OCI-LY3 (cell line): ENCODE measurements at regions not wholly inside any gene's neighbourhood (a gene's known extent, or its start where the extent isn't known, plus 50 kb on each side); places are given as distances from the start of the nearest gene placed in this dataset.

Source experiments
- H2AFZ ChIP-seq: fragments of 200-600, 300-600 bp; shearing (Covaris generic); 2 replicates; pipeline ENCODE4 v1.6.0; 2014; ENCODE audit warnings: antibody characterized with exemption, low read depth, low read length
- H3K27ac ChIP-seq: fragments of 200-600, 300-600 bp; sonication (generic); 2 replicates; pipeline ENCODE4 v1.5.1; 2014; ENCODE audit warnings: mild to moderate bottlenecking, low read length, moderate library complexity, mixed read lengths
- H3K27me3 ChIP-seq: fragments of 200-600, 300-600 bp; sonication (generic); 2 replicates; pipeline ENCODE4 v1.6.1; 2014; ENCODE audit warnings: low read depth, low read length, mixed read lengths
- H3K36me3 ChIP-seq: fragments of 200-600, 300-600 bp; sonication (generic); replicated peaks from 2 replicates; pipeline ENCODE3; 2014; ENCODE audit warnings: low read depth, low read length, mixed read lengths
- H3K4me1 ChIP-seq: fragments of 300-600, 200-600 bp; sonication (generic); 2 replicates; pipeline ENCODE4 v1.6.1; 2014; ENCODE audit warnings: low read length, mixed read lengths
- H3K4me2 ChIP-seq: fragments of 200-600, 300-600 bp; sonication (generic); 2 replicates; pipeline ENCODE4 v1.6.1; 2014; ENCODE audit warnings: low read length, mixed read lengths
- H3K4me3 ChIP-seq: fragments of 300-600, 200-600 bp; sonication (generic); 2 replicates; pipeline ENCODE4 v1.5.1; 2014; ENCODE audit warnings: antibody characterized with exemption, mild to moderate bottlenecking, low read length, moderate library complexity
- H3K79me2 ChIP-seq: fragments of 300-600, 200-600 bp; shearing (Covaris generic); 2 replicates; pipeline ENCODE4 v1.6.1; 2014; ENCODE audit warnings: mild to moderate bottlenecking, low read length, mixed read lengths
- H3K9ac ChIP-seq: fragments of 300-600, 200-600 bp; shearing (Covaris generic); 2 replicates; pipeline ENCODE4 v1.6.0; 2014; ENCODE audit warnings: mild to moderate bottlenecking, low read length, moderate library complexity
- H3K9me3 ChIP-seq: fragments of 200-600, 300-600 bp; shearing (Covaris generic); 2 replicates; pipeline ENCODE4 v1.6.1; 2014; ENCODE audit warnings: low read length, mixed read lengths; ENCODE audit not compliant: insufficient read depth
- H4K20me1 ChIP-seq: fragments of 200-600, 300-600 bp; sonication (generic); 2 replicates; pipeline ENCODE4 v1.6.1; 2016; ENCODE audit warnings: low read length, mixed read lengths; ENCODE audit not compliant: insufficient read depth
- EZH2phosphoT487 ChIP-seq: fragments of 200-600 bp; shearing (Covaris generic); IDR thresholded peaks from 2 replicates; pipeline ENCODE4 v1.6.1; 2018; ENCODE audit warnings: antibody characterized with exemption, mixed run types, low read depth
- TF ChIP-seq, protein P1 (sequence below): fragments of 200-600, 300-600 bp; sonication (generic); IDR thresholded peaks from 2 replicates; pipeline ENCODE4 v1.5.1; 2014; ENCODE audit warnings: antibody characterized with exemption, low read length, low read depth

DNA sequence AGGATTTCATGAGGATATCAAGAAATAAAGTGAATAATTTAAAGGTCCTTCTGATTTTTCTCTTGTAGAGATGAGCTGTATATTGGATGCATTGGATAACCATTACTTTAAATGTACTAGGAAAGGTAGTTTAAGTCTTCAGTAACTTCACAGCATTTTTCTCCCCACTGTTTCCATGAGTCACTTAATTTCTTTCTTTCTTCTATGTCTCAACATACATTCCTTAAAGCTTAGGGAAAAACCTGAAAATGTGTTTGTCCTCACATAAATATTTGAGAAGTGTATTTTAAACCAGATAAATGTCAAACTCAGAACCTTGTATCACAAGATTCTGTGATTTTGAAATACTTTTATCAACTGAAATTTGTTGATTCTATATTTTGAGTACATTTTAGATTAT, 1970.2 kb upstream of the FLRT2 start:
- H3K27ac ChIP-seq, result no peak overlapping the region
- H4K20me1 ChIP-seq, result no peaks in the 10 kb centered on the region
- H3K79me2 ChIP-seq, result no peaks in the 10 kb centered on the region
- H3K9ac ChIP-seq, result no peak overlapping the region
- H3K4me2 ChIP-seq, result no peak overlapping the region
- H3K4me3 ChIP-seq, result no peak overlapping the region
- H2AFZ ChIP-seq, result no peak overlapping the region
- H3K36me3 ChIP-seq, result no peaks in the 10 kb centered on the region
- no peaks in the 10 kb centered on the region for H3K27me3 ChIP-seq
- H3K4me1 ChIP-seq, result peaks cover 9% of the 10 kb centered on the region
- no peaks in the 10 kb centered on the region for H3K9me3 ChIP-seq
- TF ChIP-seq EZH2phosphoT487, result no peak
- TF ChIP-seq, protein P1, sequence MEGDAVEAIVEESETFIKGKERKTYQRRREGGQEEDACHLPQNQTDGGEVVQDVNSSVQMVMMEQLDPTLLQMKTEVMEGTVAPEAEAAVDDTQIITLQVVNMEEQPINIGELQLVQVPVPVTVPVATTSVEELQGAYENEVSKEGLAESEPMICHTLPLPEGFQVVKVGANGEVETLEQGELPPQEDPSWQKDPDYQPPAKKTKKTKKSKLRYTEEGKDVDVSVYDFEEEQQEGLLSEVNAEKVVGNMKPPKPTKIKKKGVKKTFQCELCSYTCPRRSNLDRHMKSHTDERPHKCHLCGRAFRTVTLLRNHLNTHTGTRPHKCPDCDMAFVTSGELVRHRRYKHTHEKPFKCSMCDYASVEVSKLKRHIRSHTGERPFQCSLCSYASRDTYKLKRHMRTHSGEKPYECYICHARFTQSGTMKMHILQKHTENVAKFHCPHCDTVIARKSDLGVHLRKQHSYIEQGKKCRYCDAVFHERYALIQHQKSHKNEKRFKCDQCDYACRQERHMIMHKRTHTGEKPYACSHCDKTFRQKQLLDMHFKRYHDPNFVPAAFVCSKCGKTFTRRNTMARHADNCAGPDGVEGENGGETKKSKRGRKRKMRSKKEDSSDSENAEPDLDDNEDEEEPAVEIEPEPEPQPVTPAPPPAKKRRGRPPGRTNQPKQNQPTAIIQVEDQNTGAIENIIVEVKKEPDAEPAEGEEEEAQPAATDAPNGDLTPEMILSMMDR, result no peak

GRCh38 chr14:83561261-83561660, 1968.7 kb upstream of the FLRT2 start:
- TF ChIP-seq EZH2phosphoT487, result no peak
- TF ChIP-seq, protein P1, result no peak
- H3K9me3 ChIP-seq, result no peaks in the 10 kb centered on the region

GRCh38 chr14:83566567-83566966, 1963.4 kb upstream of the FLRT2 start:
- H3K27me3 ChIP-seq, result no peaks in the 10 kb centered on the region
- TF ChIP-seq, protein P1, result no peak
- TF ChIP-seq EZH2phosphoT487, result no peak
- H3K9me3 ChIP-seq, result no peaks in the 10 kb centered on the region
- H3K4me3 ChIP-seq, result no peak overlapping the region
- no peak overlapping the region for H3K9ac ChIP-seq
- no peaks in the 10 kb centered on the region for H4K20me1 ChIP-seq
- H3K4me2 ChIP-seq, result no peak overlapping the region
- no peaks in the 10 kb centered on the region for H3K4me1 ChIP-seq
- no peaks in the 10 kb centered on the region for H3K79me2 ChIP-seq
- no peaks in the 10 kb centered on the region for H3K36me3 ChIP-seq
- no peak overlapping the region for H3K27ac ChIP-seq
- H2AFZ ChIP-seq, result no peak overlapping the region

More at GRCh38 chr14:83561261-83561660, 1968.7 kb upstream of the FLRT2 start:
- Histone ChIP-seq H3K27me3 (no peaks in the 10 kb centered on the region), H3K4me3 (no peak overlapping the region), H3K79me2 (no peaks in the 10 kb centered on the region), H3K27ac (no peak overlapping the region), H3K4me2 (no peak overlapping the region), H4K20me1 (no peaks in the 10 kb centered on the region), H3K9ac (no peak overlapping the region), H2AFZ (no peak overlapping the region), H3K36me3 (no peaks in the 10 kb centered on the region), H3K4me1 (peaks cover 3% of the 10 kb centered on the region)

- Histone ChIP-seq H3K4me1 (no peaks in the 10 kb centered on the region), H4K20me1 (no peaks in the 10 kb centered on the region), H3K27me3 (no peaks in the 10 kb centered on the region), H3K79me2 (no peaks in the 10 kb centered on the region), H3K9me3 (no peaks in the 10 kb centered on the region), H3K36me3 (no peaks in the 10 kb centered on the region), H3K4me3 (no peak overlapping the region), H2AFZ (no peak overlapping the region), H3K27ac (no peak overlapping the region), H3K4me2 (no peak overlapping the region), H3K9ac (no peak overlapping the region)
- TF ChIP-seq EZH2phosphoT487, result no peak
- TF ChIP-seq, protein P1, result no peak
Measured at GRCh38 chr14:83568141-83568540, 1961.8 kb upstream of the FLRT2 start.
